ENCODE measurements at regions not wholly inside any gene's neighbourhood (a gene's known extent, or its start where the extent isn't known, plus 50 kb on each side); places are given as distances from the start of the nearest gene placed in this dataset.

- DNase-seq, result no peak
- Histone ChIP-seq H3K79me2 (ENCODE audit: low read length) (no peaks in the 10 kb centered on the region), H3K36me3 (replicated peaks; ENCODE audit: insufficient read depth, low read length) (no peaks in the 10 kb centered on the region), H3K9me2 (replicated peaks; ENCODE audit: insufficient read depth, low read length) (no peaks in the 10 kb centered on the region), H3K27ac (ENCODE audit: low read length) (no peak overlapping the region), H3K9me3 (replicated peaks; ENCODE audit: insufficient read depth, low read length) (no peaks in the 10 kb centered on the region), H3K4me3 (ENCODE audit: low read length) (no peak overlapping the region), H3K27me3 (replicated peaks; ENCODE audit: insufficient read depth, low read length) (no peaks in the 10 kb centered on the region), H3K4me2 (ENCODE audit: low read depth, low read length) (no peak overlapping the region), H2AFZ (ENCODE audit: low read length) (no peak overlapping the region), H4K20me1 (ENCODE audit: insufficient read depth, low read length) (no peaks in the 10 kb centered on the region), H3F3A (ENCODE audit: insufficient read depth, low read length) (no peaks in the 10 kb centered on the region), H3K9ac (ENCODE audit: low read length) (no peak overlapping the region), H3K4me1 (ENCODE audit: low read length) (no peaks in the 10 kb centered on the region)
- TF ChIP-seq EZH2phosphoT487 (IDR thresholded peaks at IDR 0.05; ENCODE audit: low read length), result no peak
- no peak for TF ChIP-seq CTCF (IDR thresholded peaks at IDR 0.05; ENCODE audit: low read length)
- no peak for TF ChIP-seq EZH2 (optimal IDR thresholded peaks at IDR 0.05; ENCODE audit: low read depth, low read length)
These were observed 100.2 kb upstream of the SNTG2 start for GRCh38 chr2:850429-850828.

- TF ChIP-seq CTCF (IDR thresholded peaks at IDR 0.05; ENCODE audit: low read length) (no peak), EZH2phosphoT487 (IDR thresholded peaks at IDR 0.05; ENCODE audit: low read length) (no peak), EZH2 (optimal IDR thresholded peaks at IDR 0.05; ENCODE audit: low read depth, low read length) (no peak)
These were observed 102.5 kb upstream of the SNTG2 start for GRCh38 chr2:848099-848498.

GRCh38 chr2:847669-848068, 103.0 kb upstream of the SNTG2 start:
- no peak for DNase-seq
- Histone ChIP-seq H3K9me3 (replicated peaks; ENCODE audit: insufficient read depth, low read length) (no peaks in the 10 kb centered on the region), H2AFZ (ENCODE audit: low read length) (no peak overlapping the region), H3K27me3 (replicated peaks; ENCODE audit: insufficient read depth, low read length) (no peaks in the 10 kb centered on the region), H3K9ac (ENCODE audit: low read length) (no peak overlapping the region), H3F3A (ENCODE audit: insufficient read depth, low read length) (no peaks in the 10 kb centered on the region), H3K4me2 (ENCODE audit: low read depth, low read length) (no peak overlapping the region), H3K4me1 (ENCODE audit: low read length) (no peaks in the 10 kb centered on the region), H3K4me3 (ENCODE audit: low read length) (no peak overlapping the region), H3K9me2 (replicated peaks; ENCODE audit: insufficient read depth, low read length) (no peaks in the 10 kb centered on the region), H3K79me2 (ENCODE audit: low read length) (no peaks in the 10 kb centered on the region), H3K36me3 (replicated peaks; ENCODE audit: insufficient read depth, low read length) (no peaks in the 10 kb centered on the region), H4K20me1 (ENCODE audit: insufficient read depth, low read length) (no peaks in the 10 kb centered on the region), H3K27ac (ENCODE audit: low read length) (no peak overlapping the region)
- no peak for TF ChIP-seq CTCF (IDR thresholded peaks at IDR 0.05; ENCODE audit: low read length)
- no peak for TF ChIP-seq EZH2phosphoT487 (IDR thresholded peaks at IDR 0.05; ENCODE audit: low read length)

More at GRCh38 chr2:848099-848498, 102.5 kb upstream of the SNTG2 start:
- H3K27ac ChIP-seq (ENCODE audit: low read length), result no peak overlapping the region
- H3K27me3 ChIP-seq (replicated peaks; ENCODE audit: insufficient read depth, low read length), result no peaks in the 10 kb centered on the region
- H3K36me3 ChIP-seq (replicated peaks; ENCODE audit: insufficient read depth, low read length), result no peaks in the 10 kb centered on the region
- no peaks in the 10 kb centered on the region for H3K4me1 ChIP-seq (ENCODE audit: low read length)
- no peaks in the 10 kb centered on the region for H4K20me1 ChIP-seq (ENCODE audit: insufficient read depth, low read length)
- no peaks in the 10 kb centered on the region for H3K9me3 ChIP-seq (replicated peaks; ENCODE audit: insufficient read depth, low read length)
- H3K4me2 ChIP-seq (ENCODE audit: low read depth, low read length), result no peak overlapping the region
- H3K9ac ChIP-seq (ENCODE audit: low read length), result no peak overlapping the region
- H3K9me2 ChIP-seq (replicated peaks; ENCODE audit: insufficient read depth, low read length), result no peaks in the 10 kb centered on the region
- H3K79me2 ChIP-seq (ENCODE audit: low read length), result no peaks in the 10 kb centered on the region
- H3K4me3 ChIP-seq (ENCODE audit: low read length), result no peak overlapping the region
- H3F3A ChIP-seq (ENCODE audit: insufficient read depth, low read length), result no peaks in the 10 kb centered on the region
- H2AFZ ChIP-seq (ENCODE audit: low read length), result no peak overlapping the region
- DNase-seq, result no peak

Measured in MM.1S (cell line).